HG03354 (cell line): ENCODE measurements at regions not wholly inside any gene's neighbourhood (a gene's known extent, or its start where the extent isn't known, plus 50 kb on each side); places are given as distances from the start of the nearest gene placed in this dataset.
A peak's percentile ranks its signal among the peaks of the same experiment; 100 is the strongest.

Experiments used
- ATAC-seq: cut with Tn5 transposase; IDR thresholded peaks from one replicate; pipeline ENCODE4 v1.9.1; 2021; ENCODE audit warnings: mild to moderate bottlenecking; ENCODE audit not compliant: unreplicated experiment, poor library complexity, severe bottlenecking

- no peak for ATAC-seq
Observed at GRCh38 chr6:134866563-134866962, 83.3 kb downstream of the ALDH8A1 start.

DNA sequence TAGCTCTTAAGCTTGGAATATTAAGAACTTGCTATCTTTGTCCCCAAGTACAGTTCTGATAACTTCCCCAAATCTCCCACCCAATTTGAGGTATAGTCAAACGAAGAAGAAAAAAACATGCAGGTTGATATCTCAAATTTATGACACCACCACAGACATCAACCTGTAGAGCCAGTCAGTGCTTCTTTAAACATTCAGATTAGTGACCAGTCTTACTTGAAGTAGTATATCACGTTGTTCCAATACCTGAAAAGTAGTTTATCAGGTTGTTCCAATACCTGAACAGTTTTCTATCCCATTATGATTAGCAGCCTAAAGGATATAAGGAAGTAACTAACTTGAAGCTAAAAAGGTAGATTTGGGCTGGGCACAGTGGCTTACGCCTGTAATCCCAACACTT lies 85.3 kb downstream of the ALDH8A1 start:
- no peak for ATAC-seq

- no peak for ATAC-seq
Observed at GRCh38 chr6:134863763-134864510, 86.0 kb downstream of the ALDH8A1 start.

- ATAC-seq: no peak
Observed at GRCh38 chr6:134854366-134854765, 95.5 kb downstream of the ALDH8A1 start.

DNA sequence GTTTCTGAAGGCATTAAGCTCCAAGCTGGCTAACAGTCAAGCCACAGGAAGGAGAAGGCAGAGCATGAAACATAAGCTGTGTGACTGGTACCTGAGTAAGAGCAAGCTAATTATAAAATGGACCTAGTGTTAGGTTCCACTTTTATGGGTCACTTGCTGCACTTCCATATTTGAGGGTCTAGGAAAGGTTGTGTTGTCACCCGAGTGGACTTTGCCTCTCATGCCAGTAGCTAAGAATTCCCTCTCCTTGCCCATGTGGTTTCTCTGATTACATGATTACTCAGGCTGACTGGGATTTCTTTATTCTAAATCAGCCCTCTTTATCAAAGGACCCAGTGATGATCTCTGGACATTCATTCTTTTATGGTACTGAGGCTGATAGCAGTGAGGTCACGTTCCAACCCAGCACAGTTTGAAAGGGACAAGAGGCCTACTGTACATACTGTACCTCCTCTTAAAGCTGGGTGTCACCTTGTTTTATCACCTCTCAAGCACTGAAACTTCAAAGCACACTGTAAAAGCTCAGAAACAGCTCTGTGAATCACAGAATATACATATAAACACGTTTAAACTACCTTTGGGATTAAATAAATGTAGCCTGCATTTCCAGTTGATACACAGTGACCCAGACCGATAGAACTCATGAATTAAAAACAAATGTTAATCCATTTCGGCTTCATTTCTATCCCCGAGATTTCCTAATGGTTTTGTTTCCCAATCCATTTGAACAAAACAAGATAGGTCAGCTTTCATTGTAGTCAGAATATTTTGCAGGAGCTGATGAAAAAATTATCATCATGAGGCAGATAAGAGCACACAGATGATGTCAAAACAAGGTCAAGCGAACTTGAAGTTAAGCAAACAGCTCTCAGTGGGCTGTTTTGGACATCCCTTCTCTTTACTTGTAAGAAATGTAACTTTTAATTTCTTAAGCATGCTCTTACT lies 96.5 kb downstream of the ALDH8A1 start:
- ATAC-seq: no peak

- ATAC-seq: no peak
Observed at GRCh38 chr6:134851548-134851947, 98.4 kb downstream of the ALDH8A1 start.

DNA sequence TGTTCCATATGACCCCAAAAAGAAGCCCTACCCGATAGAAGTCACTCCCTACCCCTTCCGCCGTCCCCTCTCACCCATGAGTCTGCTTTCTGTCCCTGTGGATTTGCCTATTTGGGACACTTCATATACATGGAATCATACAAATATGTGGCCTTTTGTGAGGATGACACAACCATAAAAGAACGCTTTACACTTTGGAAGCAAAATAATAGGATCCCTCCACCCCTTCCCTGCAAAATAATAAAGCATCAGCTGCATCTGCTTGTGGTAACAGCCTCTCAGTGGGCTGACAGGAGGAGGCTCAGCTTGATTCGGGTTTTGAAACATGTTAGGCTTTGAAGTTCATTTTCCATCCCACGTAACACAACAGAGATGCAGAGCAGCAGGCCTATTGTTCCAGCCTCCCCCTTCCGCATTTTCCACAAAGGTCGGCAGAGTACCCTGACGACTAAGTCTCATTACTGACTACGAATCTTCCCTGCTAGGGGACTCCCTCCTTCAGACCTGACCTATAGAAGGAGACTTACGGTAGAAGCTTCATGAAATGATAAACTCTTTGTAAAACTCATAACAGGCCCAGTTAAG lies 99.1 kb downstream of the ALDH8A1 start:
- ATAC-seq: no peak

GRCh38 chr6:134849920-134850447 lies 99.9 kb downstream of the ALDH8A1 start:
- ATAC-seq: no peak

GRCh38 chr6:134848076-134848475 lies 101.8 kb downstream of the ALDH8A1 start:
- ATAC-seq: no peak

DNA sequence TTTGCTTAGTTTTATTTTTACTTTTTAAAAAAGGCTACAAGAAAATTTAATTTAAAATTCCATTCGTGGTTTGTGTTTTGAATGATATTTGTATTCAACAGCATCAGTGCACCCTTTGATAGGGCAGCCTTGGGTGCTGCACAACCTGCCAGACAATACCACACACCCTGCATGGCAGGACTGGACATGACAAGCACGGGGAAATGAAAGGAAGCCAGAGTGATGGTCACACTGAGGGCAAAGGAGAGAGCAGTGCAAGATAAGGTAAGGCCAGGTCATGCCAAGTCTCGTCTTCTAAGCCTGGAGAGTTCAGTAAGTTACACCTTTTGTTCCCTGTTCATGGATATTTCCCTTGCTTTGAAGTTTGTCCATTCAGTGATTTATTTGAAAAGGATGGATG lies 103.0 kb downstream of the ALDH8A1 start:
- ATAC-seq: no peak

DNA sequence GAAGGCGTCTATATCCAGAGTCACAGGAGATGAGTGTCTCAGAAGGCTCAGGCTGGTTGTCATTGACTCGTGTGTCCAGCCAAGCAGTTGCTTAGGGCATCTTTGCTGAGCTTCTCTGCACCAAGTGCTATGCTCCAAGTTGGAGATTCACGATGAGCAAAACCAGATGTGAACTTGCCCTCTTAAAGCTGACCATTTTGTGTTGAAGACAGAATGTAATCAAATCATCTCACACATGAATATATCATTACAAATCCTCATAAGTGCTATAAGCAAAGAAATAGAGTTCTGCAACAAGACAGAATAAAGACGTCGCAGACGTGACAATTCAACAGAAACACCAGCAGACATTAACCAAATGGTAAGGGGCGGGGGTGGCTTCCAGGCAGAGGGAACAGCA lies 103.9 kb downstream of the ALDH8A1 start:
- no peak for ATAC-seq

DNA sequence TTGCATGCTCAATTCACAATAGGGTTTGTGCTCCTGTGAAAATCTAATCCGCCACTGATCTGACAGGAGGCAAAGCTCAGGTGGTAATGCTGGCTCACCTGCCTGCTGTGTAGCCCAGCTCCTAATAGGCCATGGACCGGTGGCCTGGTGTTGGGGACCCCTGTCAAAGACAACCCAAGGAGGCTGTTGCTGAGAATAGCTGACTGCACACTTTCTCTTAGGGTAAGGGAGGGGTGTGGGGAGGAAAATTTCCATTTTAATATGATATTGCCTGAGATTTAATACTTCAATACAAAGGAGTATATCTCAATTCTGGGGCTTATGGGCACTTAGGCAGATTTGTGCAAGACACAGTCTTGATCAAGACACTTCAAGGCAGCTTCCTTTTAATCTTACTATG lies 105.8 kb downstream of the ALDH8A1 start:
- no peak for ATAC-seq

DNA sequence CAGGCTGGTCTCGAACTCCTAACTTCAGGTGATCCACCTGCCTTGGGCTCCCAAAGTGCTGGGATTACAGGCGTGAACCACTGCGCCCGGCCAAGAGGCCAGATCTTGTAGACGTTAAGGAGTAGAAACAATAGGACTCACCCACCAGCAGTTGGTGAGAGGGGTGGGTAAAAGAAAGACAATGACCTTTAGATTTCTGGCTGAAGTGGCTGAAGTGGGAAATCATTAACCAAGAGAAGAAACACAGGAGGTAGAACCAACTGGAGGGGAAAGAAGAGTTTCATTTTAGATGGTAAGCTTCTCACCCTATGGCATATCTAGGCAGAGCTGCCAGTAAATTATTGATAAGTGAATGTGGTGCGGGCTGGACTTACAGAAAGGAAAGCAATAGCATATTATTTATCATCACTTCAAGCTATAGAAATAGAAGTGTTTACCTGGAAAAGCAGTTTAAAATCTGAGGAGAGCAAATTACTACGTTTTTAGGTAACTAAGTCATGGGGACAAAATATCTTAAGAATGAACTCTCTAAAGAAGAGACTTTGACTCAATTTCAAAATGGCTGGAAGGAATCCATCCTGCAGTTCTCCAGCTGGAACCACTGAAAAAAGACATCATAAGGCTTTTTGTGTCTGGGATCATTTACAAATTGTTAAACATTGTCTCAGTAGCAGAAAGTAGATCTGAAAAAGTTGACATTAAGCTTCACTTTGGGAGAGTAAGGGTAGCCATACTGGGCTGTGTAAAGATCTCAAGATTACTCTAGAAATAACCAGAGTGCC lies 109.6 kb downstream of the ALDH8A1 start:
- peak; percentile 93 for ATAC-seq

GRCh38 chr6:134835993-134836392 lies 113.9 kb downstream of the ALDH8A1 start:
- no peak for ATAC-seq

DNA sequence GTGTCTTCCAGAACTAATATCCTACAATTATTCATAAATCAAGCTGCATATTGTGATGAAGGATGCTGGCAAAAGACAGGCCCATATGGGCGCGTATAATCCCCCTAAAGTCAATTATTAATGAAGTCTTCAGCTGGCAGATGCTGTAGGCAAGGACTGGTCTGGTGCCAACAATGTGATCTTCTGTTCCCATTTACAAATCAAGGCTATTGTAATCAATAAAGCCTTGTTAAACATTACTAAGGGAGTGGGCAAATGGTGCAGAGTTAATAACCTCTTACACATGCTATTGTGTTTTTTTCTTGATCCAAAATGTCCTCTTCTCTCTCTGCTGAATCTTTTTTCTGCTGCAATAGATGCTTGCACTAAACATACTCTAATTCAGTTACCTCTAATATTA lies 119.0 kb downstream of the ALDH8A1 start:
- ATAC-seq: no peak

GRCh38 chr6:134830194-134830593 lies 119.7 kb downstream of the ALDH8A1 start:
- ATAC-seq: no peak

DNA sequence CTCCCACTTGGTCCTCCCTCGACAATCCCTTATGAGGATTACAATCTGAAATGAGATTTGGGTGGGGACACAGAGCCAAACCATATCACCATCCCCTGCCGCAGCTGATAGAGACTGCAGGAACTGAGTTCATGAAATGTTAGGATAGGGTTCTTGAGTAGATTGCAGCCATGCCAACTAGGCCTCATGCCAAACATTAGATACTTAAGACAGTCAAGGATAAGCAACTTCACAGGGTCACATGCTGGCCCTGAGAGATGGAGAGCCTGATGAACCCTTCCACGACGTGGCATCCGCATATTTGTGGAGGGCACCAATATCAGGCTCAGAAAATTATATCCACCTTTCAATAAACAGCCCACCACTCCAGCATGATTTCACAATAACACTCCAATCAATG lies 121.3 kb downstream of the ALDH8A1 start:
- no peak for ATAC-seq

- no peak for ATAC-seq
Observed at GRCh38 chr6:134826889-134827737, 122.8 kb downstream of the ALDH8A1 start.

DNA sequence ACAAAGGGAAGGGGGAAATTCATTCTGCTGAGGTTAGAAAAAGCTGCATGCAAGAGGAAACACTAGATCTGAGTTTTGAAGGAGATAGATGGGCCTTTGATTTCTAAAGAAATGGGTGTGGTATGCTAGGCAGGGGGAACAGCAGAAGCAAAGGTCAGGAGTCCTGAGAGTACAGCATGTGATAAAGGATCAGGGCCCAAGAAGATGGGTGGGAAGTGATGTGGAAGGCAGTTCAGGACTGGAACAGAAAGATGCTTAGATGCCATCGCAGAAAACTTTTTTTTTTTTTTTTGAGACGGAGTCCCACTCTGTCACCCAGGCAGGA lies 126.2 kb downstream of the ALDH8A1 start:
- no peak for ATAC-seq
